Activated CD4-positive, alpha-beta memory T cell treated with anti-CD3 and anti-CD28 coated beads, Interleukin-2, amount 10 ng/mL, durations not matched to agents 7 days and 5 days (primary cell): ENCODE measurements at regions not wholly inside any gene's neighbourhood (a gene's known extent, or its start where the extent isn't known, plus 50 kb on each side); places are given as distances from the start of the nearest gene placed in this dataset.

Experiments used
- CTCF ChIA-PET: fragments of 350-600 bp; sonication (Branson Sonifier 250); formaldehyde crosslinking; loops from one replicate; lab custom pipeline; 2021; ENCODE audit warnings: antibody characterized with exemption, inconsistent platforms; lab: Charles Lee
- POLR2A ChIA-PET: fragments of 350-600 bp; sonication (Branson Sonifier 250); formaldehyde crosslinking; loops from one replicate; lab custom pipeline; 2021; ENCODE audit warnings: antibody characterized with exemption; lab: Charles Lee
- DNase-seq: peaks from one replicate; pipeline ENCODE4 v3.0.0-alpha.2; 2020
- H3K27ac Mint-ChIP-seq: one replicate; pipeline ENCODE4 v1.8.0; 2021; ENCODE audit warnings: mild to moderate bottlenecking, mixed read lengths
- H3K27me3 Mint-ChIP-seq: one replicate; pipeline ENCODE4 v1.8.0; 2021; ENCODE audit warnings: mixed read lengths
- H3K36me3 Mint-ChIP-seq: one replicate; pipeline ENCODE4 v1.8.0; 2021; ENCODE audit warnings: low read depth, mixed read lengths
- H3K4me1 Mint-ChIP-seq: one replicate; pipeline ENCODE4 v1.8.0; 2021; ENCODE audit warnings: mixed read lengths
- H3K4me3 Mint-ChIP-seq: one replicate; pipeline ENCODE4 v1.8.0; 2021; ENCODE audit warnings: mild to moderate bottlenecking, mixed read lengths
- H3K9me3 Mint-ChIP-seq: one replicate; pipeline ENCODE4 v1.8.0; 2021; ENCODE audit warnings: mixed read lengths

DNA sequence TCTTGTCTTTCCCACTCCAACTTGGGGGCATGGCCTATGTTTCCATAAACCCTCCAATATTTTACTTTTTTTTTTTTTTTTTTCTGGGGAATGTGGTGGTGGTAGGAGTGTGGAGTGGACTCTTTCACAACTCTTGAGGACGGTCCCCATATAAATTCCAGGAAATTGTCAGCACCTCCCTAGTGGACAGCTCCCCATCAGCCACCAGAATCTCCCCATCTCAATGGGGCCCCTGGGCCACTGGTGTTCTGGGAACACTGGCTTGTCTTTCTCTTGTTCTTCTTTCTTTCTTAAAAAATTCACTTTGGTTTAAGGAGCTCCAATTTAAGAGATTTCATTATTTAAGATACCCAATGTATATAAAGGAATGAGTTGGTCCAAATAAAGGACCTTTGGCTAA, 74.1 kb downstream of the ADM start:
- Mint-ChIP-seq H3K4me1 (no peaks in the 10 kb centered on the region), H3K9me3 (no peaks in the 10 kb centered on the region), H3K27ac (no peak overlapping the region), H3K36me3 (no peaks in the 10 kb centered on the region), H3K4me3 (no peak overlapping the region), H3K27me3 (peaks cover 11% of the 10 kb centered on the region)
- ChIA-PET CTCF (no interaction called here), POLR2A (no interaction called here)
- no peak for DNase-seq

DNA sequence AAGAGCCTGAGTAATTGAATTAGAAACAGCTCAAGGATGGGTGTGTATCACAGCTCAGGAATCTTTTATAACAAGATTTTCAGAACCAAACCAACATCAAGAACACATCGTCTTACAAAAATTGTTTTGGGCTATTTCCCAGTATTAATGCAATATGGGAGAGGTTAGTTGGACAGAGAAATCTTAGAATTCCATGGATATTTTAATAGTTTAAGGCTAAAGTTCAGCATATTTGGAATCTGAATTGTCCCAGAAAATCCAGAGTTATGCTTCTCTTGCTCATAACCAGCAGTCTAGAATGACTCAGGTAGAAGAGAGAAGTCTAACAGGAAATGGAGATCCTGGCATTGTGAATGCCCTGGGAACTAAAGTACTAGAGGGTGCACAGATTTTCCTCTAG, 74.6 kb downstream of the ADM start:
- DNase-seq = no peak
- CTCF ChIA-PET = no interaction called here

DNA sequence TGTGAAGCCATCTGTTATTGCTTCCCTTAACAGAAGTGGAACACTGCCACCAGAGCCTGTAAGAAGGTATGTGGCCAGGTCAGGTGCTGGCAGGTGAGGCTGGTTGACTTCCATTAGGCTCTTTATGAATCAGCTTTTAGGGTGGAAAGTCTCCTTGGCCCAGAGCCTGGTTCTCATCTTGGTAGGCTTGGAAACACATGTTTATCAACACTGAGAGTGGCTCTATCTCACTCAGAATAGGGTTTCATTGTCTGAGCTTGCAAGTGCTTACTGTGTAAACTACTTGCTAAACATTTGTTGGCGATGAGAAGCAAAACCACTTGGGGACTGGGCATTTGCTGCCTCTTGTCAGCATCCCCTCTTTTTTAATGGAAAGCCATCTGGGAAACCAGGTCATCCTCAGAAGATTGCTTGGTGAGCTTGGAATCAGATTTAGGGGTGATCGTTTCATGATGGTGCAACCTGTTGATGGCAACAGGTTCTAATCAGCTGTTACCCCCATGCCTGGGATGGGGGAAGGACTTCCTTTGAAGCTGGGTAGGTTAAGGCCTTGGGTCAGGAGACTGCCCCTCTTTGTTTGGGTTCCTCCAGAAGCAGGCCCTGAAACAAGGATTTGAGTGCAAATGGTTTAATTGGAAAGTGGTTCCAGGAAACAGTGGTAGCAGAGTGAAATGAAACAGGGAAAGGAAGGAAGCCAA, 75.0 kb upstream of the AMPD3 start:
- Mint-ChIP-seq H3K4me3 (no peak overlapping the region), H3K27me3 (peaks cover 11% of the 10 kb centered on the region), H3K27ac (no peak overlapping the region), H3K4me1 (no peaks in the 10 kb centered on the region), H3K36me3 (no peaks in the 10 kb centered on the region), H3K9me3 (no peaks in the 10 kb centered on the region)
- DNase-seq = no peak
- ChIA-PET CTCF (no interaction called here), POLR2A (no interaction called here)

More for the DNA sequence above, 74.6 kb downstream of the ADM start:
- no peak overlapping the region for H3K4me3 Mint-ChIP-seq
- POLR2A ChIA-PET = no interaction called here
- H3K4me1 Mint-ChIP-seq = no peaks in the 10 kb centered on the region
- no peaks in the 10 kb centered on the region for H3K36me3 Mint-ChIP-seq
- H3K27ac Mint-ChIP-seq = no peak overlapping the region
- no peaks in the 10 kb centered on the region for H3K9me3 Mint-ChIP-seq
- H3K27me3 Mint-ChIP-seq = peaks cover 11% of the 10 kb centered on the region

DNA sequence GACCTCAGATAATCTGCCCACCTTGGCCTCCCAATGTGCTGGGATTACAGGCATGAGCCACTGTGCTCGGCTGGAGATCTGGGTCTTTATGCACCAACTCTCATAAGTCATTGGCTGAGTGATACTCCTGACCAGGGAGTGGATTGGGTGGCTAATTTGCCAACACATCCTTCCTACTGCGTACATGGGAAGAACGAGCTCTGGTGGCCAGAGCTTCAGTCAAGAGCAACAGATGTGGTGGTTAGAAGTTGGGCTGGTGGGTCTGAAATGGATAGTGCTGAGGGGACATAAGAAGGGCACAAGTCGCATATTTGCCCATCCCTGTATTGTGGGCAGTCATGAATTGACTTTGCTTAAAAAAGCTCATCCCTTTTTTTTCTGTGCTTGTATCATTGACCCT, 74.1 kb upstream of the AMPD3 start:
- ChIA-PET CTCF (no interaction called here), POLR2A (no interaction called here)
- DNase-seq = no peak
- no peaks in the 10 kb centered on the region for H3K9me3 Mint-ChIP-seq
- H3K27ac Mint-ChIP-seq = no peak overlapping the region
- no peaks in the 10 kb centered on the region for H3K4me1 Mint-ChIP-seq
- H3K4me3 Mint-ChIP-seq = no peak overlapping the region
- no peaks in the 10 kb centered on the region for H3K36me3 Mint-ChIP-seq
- peaks cover 11% of the 10 kb centered on the region for H3K27me3 Mint-ChIP-seq

DNA sequence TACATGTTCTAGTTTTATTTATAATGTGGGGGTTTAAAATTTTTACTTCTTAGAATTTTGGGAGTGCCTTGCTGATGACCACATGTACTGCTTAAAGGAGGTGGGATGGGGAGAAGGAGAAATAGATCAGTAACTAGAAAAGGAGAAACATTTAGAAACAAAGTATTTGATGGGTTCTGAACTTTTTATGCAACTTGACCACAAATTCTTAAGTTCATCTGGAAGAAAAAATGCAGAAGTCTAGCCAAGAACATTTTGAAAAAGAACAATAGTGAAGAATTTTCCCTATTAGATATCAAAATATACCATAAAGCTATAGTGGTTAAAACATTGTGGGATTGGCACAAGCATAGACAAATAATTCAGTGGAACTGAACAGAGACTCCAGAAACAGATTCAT, 73.3 kb upstream of the AMPD3 start:
- H3K4me3 Mint-ChIP-seq = no peak overlapping the region
- H3K9me3 Mint-ChIP-seq = no peaks in the 10 kb centered on the region
- peaks cover 11% of the 10 kb centered on the region for H3K27me3 Mint-ChIP-seq
- DNase-seq = no peak
- no peaks in the 10 kb centered on the region for H3K36me3 Mint-ChIP-seq
- no peaks in the 10 kb centered on the region for H3K4me1 Mint-ChIP-seq
- ChIA-PET CTCF (no interaction called here), POLR2A (no interaction called here)
- H3K27ac Mint-ChIP-seq = no peak overlapping the region

DNA sequence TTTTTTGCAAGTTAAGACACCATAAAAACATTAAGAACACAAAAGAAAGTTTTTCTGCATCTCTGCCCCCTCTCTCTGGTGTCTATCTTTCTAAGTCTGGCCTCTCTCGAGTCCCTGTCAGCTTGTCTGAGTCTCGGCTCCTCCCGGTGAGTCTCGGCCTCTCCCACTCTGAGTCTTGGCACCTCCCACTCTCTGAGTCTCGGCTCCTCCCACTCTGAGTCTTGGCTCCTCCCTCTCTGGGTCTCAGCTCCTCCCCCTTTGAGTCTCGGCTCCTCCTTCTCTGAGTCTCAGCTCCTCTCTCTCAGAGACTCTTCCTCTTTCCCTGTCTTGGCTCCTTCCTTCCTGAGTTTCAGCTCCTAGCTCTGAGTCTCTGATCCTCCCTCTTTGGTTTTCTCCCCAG, 72.5 kb upstream of the AMPD3 start:
- peaks cover 11% of the 10 kb centered on the region for H3K27me3 Mint-ChIP-seq
- POLR2A ChIA-PET = no interaction called here
- no peaks in the 10 kb centered on the region for H3K36me3 Mint-ChIP-seq
- no peak for DNase-seq
- CTCF ChIA-PET = no interaction called here
- no peak overlapping the region for H3K4me3 Mint-ChIP-seq
- no peaks in the 10 kb centered on the region for H3K4me1 Mint-ChIP-seq
- H3K27ac Mint-ChIP-seq = no peak overlapping the region
- H3K9me3 Mint-ChIP-seq = no peaks in the 10 kb centered on the region

DNA sequence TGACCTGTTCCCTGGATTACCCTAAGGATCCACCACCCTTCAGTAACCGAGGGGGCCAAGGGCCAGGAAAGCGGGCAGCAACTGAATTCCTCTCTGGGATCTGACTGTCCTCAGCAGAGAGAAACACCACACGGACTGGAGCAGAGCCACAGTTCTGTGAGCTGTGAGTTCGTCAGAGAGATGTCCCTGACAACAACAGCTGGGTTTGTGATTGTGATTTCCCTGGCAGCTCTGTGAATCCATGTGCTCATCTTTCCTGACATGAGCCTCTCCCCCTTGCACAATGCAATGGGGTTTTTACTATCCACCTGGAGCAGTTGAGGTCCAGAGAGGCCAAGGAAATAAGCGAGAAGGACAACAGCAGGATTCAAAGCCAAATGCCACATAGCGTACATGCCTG, 69.4 kb upstream of the AMPD3 start:
- Mint-ChIP-seq H3K4me3 (no peak overlapping the region), H3K9me3 (no peaks in the 10 kb centered on the region), H3K27me3 (peaks cover 20% of the 10 kb centered on the region), H3K4me1 (no peaks in the 10 kb centered on the region), H3K36me3 (no peaks in the 10 kb centered on the region), H3K27ac (no peak overlapping the region)
- no peak for DNase-seq
- CTCF ChIA-PET = no interaction called here
- POLR2A ChIA-PET = no interaction called here

DNA sequence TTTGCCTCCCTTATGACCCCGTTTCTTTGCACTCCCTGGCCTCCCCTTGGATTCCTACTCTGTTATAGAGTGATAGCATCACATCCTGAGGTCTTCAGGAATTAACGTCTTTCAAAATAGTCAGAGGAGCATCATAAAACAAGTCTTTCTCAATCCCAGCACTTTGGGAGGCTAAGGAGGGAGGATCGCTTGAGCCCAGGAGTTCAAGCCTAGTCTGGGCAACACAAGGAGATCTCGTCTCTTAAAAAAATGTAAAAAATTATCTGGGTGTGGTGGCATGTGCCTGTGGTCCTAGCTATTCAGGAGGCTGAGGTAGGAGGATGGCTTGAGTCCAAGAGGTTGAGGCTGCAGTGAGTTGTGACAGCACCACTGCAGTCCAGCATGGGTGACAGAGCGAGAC, 68.7 kb upstream of the AMPD3 start:
- Mint-ChIP-seq H3K4me3 (no peak overlapping the region), H3K27ac (no peak overlapping the region), H3K4me1 (no peaks in the 10 kb centered on the region), H3K27me3 (peaks cover 22% of the 10 kb centered on the region), H3K36me3 (no peaks in the 10 kb centered on the region), H3K9me3 (no peaks in the 10 kb centered on the region)
- CTCF ChIA-PET = no interaction called here
- DNase-seq = no peak
- POLR2A ChIA-PET = no interaction called here

DNA sequence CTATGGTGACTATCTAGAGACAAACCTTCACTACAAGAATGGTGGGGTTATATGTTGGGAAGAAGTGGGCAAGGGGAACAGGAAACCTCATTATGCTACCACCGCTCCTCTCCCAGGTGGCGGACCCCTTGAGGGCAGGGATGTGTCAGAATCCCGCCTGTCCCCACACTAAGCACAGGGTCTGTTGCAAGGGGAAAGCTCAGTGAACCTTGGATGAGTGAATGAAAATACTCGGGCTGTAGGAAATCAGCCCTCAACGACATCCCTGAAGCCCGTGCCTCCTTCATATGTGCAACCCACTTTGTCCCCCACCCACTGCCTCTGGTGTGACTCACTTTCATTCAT, 68.2 kb upstream of the AMPD3 start:
- H3K36me3 Mint-ChIP-seq = no peaks in the 10 kb centered on the region
- H3K4me1 Mint-ChIP-seq = no peaks in the 10 kb centered on the region
- H3K9me3 Mint-ChIP-seq = no peaks in the 10 kb centered on the region
- peaks cover 22% of the 10 kb centered on the region for H3K27me3 Mint-ChIP-seq
- no peak for DNase-seq
- POLR2A ChIA-PET = no interaction called here
- H3K27ac Mint-ChIP-seq = no peak overlapping the region
- CTCF ChIA-PET = no interaction called here
- no peak overlapping the region for H3K4me3 Mint-ChIP-seq

DNA sequence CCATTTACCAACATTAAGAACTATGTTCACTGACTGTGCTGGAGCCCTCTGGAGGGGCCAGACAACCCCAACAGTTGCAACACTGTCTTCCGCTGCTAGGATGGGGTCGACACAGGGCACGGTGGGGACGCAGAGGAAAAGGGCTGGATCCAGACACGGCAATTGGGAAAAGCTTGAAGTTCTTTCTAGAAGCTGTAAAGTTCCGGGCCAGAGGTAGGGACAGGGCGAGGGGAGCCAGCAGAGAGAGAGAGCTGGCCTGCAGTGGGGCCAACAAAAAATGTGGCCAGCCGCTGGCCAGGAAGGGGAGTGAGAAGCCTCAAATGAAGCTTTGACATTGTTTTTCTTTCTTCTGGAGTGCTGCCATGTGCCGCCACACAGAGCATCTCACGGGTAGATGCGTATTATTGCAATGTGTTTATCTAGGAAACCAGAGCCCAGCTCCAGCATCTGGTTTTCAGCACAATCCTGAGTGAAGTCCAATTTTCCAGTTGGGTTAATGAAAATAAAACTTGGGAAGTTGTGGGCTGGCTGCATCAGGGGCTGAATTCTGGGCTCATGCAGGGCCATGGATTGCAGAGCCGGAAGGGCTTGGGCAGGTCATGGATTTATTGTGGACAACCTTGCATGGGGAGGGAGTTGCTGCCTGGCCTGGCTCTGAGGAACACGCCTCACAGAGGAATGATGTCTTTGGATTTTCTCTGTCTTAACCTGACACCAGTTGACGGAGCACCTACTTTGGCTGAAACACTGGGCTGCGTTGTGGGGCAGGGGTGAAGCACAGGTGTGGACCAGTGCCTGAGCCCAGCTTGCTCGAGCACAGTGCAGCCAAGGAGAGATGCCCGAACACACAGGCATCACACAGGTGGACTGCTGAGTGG, 67.6 kb upstream of the AMPD3 start:
- Mint-ChIP-seq H3K36me3 (no peaks in the 10 kb centered on the region), H3K9me3 (no peaks in the 10 kb centered on the region), H3K4me3 (no peak overlapping the region), H3K4me1 (no peaks in the 10 kb centered on the region), H3K27ac (no peak overlapping the region), H3K27me3 (peaks cover 23% of the 10 kb centered on the region)
- ChIA-PET POLR2A (no interaction called here), CTCF (no interaction called here)
- DNase-seq = no peak

DNA sequence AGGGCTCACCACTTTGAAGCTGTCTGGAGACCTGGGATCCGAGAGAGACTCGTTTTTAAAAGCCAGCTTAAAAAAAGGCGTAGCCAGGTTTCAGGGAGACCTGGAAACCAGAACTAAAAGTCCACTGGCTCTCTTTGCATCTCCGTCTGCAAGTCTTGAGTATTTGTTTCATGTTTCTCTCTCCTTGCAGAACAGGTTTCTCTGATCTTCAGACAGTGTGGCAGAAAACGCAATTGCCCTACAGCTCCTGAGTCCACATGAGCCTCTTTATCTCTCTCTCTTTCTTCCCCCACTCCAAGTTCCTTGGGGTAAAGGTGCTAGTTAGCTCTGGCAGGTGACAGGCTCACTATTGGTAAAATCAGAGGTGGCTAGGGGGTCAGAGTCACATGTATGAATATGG, 67.0 kb upstream of the AMPD3 start:
- Mint-ChIP-seq H3K4me1 (no peaks in the 10 kb centered on the region), H3K9me3 (no peaks in the 10 kb centered on the region), H3K27me3 (peaks cover 26% of the 10 kb centered on the region), H3K27ac (no peak overlapping the region), H3K36me3 (no peaks in the 10 kb centered on the region), H3K4me3 (no peak overlapping the region)
- ChIA-PET CTCF (no interaction called here), POLR2A (no interaction called here)
- DNase-seq = no peak

DNA sequence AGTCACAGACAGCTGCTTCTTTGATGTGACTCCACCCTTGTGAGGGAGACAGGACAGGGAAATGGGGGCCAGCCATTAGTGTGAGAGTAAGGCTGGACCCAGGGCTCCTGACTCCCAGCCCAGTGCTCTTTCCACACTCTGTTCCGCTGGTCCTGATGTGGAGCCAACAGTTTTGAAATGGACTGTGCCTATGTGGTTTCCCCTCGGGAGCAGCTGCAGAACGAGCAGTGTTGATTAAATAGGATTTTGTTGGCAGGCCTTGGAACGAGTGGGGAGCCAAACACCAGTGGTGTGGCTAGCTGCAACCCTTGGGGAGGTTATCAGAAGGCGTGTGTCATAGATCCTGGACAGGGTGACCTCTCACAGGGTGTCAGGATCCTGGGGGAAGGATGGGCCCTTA, 66.5 kb upstream of the AMPD3 start:
- ChIA-PET CTCF (no interaction called here), POLR2A (no interaction called here)
- Mint-ChIP-seq H3K36me3 (no peaks in the 10 kb centered on the region), H3K4me1 (no peaks in the 10 kb centered on the region), H3K4me3 (no peak overlapping the region), H3K27me3 (peaks cover 26% of the 10 kb centered on the region), H3K27ac (no peak overlapping the region), H3K9me3 (no peaks in the 10 kb centered on the region)
- no peak for DNase-seq

DNA sequence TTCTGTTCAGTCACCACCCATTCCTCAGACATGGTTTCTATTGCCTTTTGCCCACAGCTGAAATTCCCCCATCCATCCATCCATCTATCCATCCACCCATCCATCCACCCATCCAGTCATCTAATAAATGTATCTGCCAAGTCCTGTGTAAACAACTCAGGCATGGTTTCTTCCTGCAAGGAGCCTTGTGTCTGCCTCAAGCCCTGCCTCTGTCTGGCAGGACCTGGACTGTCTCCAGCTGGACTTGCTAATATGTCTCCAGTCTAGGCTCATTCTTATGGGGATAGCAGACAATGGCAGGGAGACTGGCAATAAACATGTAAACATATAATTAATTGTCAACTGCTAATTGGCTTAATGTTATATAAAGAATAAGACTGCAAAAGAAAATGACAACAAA, 64.7 kb upstream of the AMPD3 start:
- no peaks in the 10 kb centered on the region for H3K4me1 Mint-ChIP-seq
- ChIA-PET CTCF (no interaction called here), POLR2A (no interaction called here)
- DNase-seq = no peak
- H3K9me3 Mint-ChIP-seq = no peaks in the 10 kb centered on the region
- peaks cover 31% of the 10 kb centered on the region for H3K27me3 Mint-ChIP-seq
- H3K4me3 Mint-ChIP-seq = no peak overlapping the region
- no peak overlapping the region for H3K27ac Mint-ChIP-seq
- no peaks in the 10 kb centered on the region for H3K36me3 Mint-ChIP-seq
